IMR-90 (cell line): ENCODE measurements at regions not wholly inside any gene's neighbourhood (a gene's known extent, or its start where the extent isn't known, plus 50 kb on each side); places are given as distances from the start of the nearest gene placed in this dataset.

Experiments
- ATAC-seq: fragments of 200-7000 bp; cut with Tn5 transposase; 2 replicates; pipeline ENCODE4 v1.9.1; 2020; ENCODE audit warnings: low read depth, mild to moderate bottlenecking, moderate library complexity
- BruUV-seq: library from RNA; stranded (reverse); fragments of 400-500 nt; replicated peaks from 2 replicates; lab custom pipeline; 2021; lab: Mats Ljungman, UMichigan
- CTCF ChIA-PET: fragments of 300-600 bp; formaldehyde crosslinking; extraction: SDS; loops from one replicate; lab custom pipeline; 2021; ENCODE audit warnings: antibody characterized with exemption; lab: Yijun Ruan, JAX
- POLR2A ChIA-PET: fragments of 300-600 bp; sonication (Branson Sonifier 250); formaldehyde crosslinking; loops from one replicate; lab custom pipeline; 2022; ENCODE audit warnings: antibody characterized with exemption; ENCODE audit not compliant: unreplicated experiment; lab: Charles Lee
- DNase-seq: peaks from one replicate; pipeline ENCODE4 v3.0.0; 2013
- H2AFZ ChIP-seq: replicated peaks from 2 replicates; pipeline ENCODE3; 2013; ENCODE audit warnings: low read length, mild to moderate bottlenecking; ENCODE audit not compliant: poor library complexity
- H2AK5ac ChIP-seq: 2 replicates; pipeline ENCODE4 v1.6.1; 2013; ENCODE audit warnings: low read depth, low read length, inconsistent platforms
- H2AK9ac ChIP-seq: replicated peaks from 2 replicates; pipeline ENCODE3; 2013; ENCODE audit warnings: mild to moderate bottlenecking, low read depth, low read length, moderate library complexity; ENCODE audit not compliant: poor library complexity
- H2BK120ac ChIP-seq: 2 replicates; pipeline ENCODE4 v1.6.1; 2013; ENCODE audit warnings: low read depth, low read length, inconsistent platforms
- H2BK15ac ChIP-seq: 3 replicates; pipeline ENCODE4 v1.6.1; 2013; ENCODE audit warnings: low read depth, low read length, inconsistent platforms
- H2BK20ac ChIP-seq: 2 replicates; pipeline ENCODE4 v1.6.1; 2013; ENCODE audit warnings: low read depth, mild to moderate bottlenecking, inconsistent platforms, low read length, moderate library complexity
- H2BK5ac ChIP-seq: 2 replicates; pipeline ENCODE4 v1.6.1; 2013; ENCODE audit warnings: mild to moderate bottlenecking, low read depth, low read length, inconsistent platforms; ENCODE audit not compliant: poor library complexity, severe bottlenecking
- H3K14ac ChIP-seq: replicated peaks from 2 replicates; pipeline ENCODE4 v1.6.1; 2013; ENCODE audit warnings: low read depth, low read length, inconsistent platforms
- H3K18ac ChIP-seq: 2 replicates; pipeline ENCODE4 v1.6.1; 2013; ENCODE audit warnings: low read depth, low read length, control low read depth
- H3K23ac ChIP-seq: 2 replicates; pipeline ENCODE4 v1.6.1; 2013; ENCODE audit warnings: low read depth, low read length, inconsistent platforms
- H3K27ac ChIP-seq: 2 replicates; pipeline ENCODE4 v1.5.1; 2013; ENCODE audit warnings: mild to moderate bottlenecking, control low read depth, low read length; ENCODE audit not compliant: insufficient read depth
- H3K27me3 ChIP-seq: 2 replicates; pipeline ENCODE4 v1.6.1; 2013; ENCODE audit warnings: low read length; ENCODE audit not compliant: control insufficient read depth, insufficient read depth
- H3K36me3 ChIP-seq: 2 replicates; pipeline ENCODE4 v1.6.1; 2013; ENCODE audit warnings: low read length, mixed read lengths; ENCODE audit not compliant: control insufficient read depth, insufficient read depth
- H3K4ac ChIP-seq: 2 replicates; pipeline ENCODE4 v1.6.1; 2013; ENCODE audit warnings: low read depth, low read length, inconsistent platforms
- H3K4me1 ChIP-seq: 2 replicates; pipeline ENCODE4 v1.6.1; 2013; ENCODE audit warnings: low read length, mixed read lengths; ENCODE audit not compliant: control insufficient read depth, insufficient read depth
- H3K4me2 ChIP-seq: 2 replicates; pipeline ENCODE4 v1.6.1; 2013; ENCODE audit warnings: low read depth, mild to moderate bottlenecking, control low read depth, low read length, moderate library complexity
- H3K4me3 ChIP-seq: 2 replicates; pipeline ENCODE4 v1.5.1; 2013; ENCODE audit warnings: low read depth, mild to moderate bottlenecking, control low read depth, low read length, moderate library complexity; ENCODE audit not compliant: insufficient read depth
- H3K56ac ChIP-seq: 2 replicates; pipeline ENCODE4 v1.6.1; 2013; ENCODE audit warnings: low read length, inconsistent platforms; ENCODE audit not compliant: insufficient read depth; ENCODE audit errors: extremely low read depth
- H3K79me1 ChIP-seq, 2 experiments: 2 replicates each; pipeline ENCODE4 v1.6.1; 2013; ENCODE audit warnings: low read length in 2 of 2, inconsistent platforms in 1 of 2, low read depth in 1 of 2
- H3K9ac ChIP-seq: 2 replicates; pipeline ENCODE4 v1.6.1; 2013; ENCODE audit warnings: low read depth, low read length, control low read depth
- H3K9me1 ChIP-seq: 2 replicates; pipeline ENCODE4 v1.6.1; 2013; ENCODE audit warnings: low read length, inconsistent platforms; ENCODE audit not compliant: insufficient read depth
- H3K9me3 ChIP-seq: 2 replicates; pipeline ENCODE4 v1.6.1; 2013; ENCODE audit warnings: low read length; ENCODE audit not compliant: control insufficient read depth, insufficient read depth
- H4K20me1 ChIP-seq: 2 replicates; pipeline ENCODE4 v1.6.1; 2013; ENCODE audit warnings: low read length, inconsistent platforms; ENCODE audit not compliant: insufficient read depth
- H4K5ac ChIP-seq: 2 replicates; pipeline ENCODE4 v1.6.1; 2013; ENCODE audit warnings: mild to moderate bottlenecking, low read depth, low read length, control low read depth
- H4K8ac ChIP-seq, 2 experiments: 2 replicates each; pipeline ENCODE4 v1.6.1; 2013; ENCODE audit warnings: low read depth in 2 of 2, low read length in 2 of 2, control low read depth in 1 of 2, inconsistent platforms in 1 of 2
- H4K91ac ChIP-seq: 2 replicates; pipeline ENCODE4 v1.6.1; 2013; ENCODE audit warnings: low read depth, low read length, inconsistent platforms; ENCODE audit not compliant: insufficient read depth
- BHLHE40 ChIP-seq: fragments of 150-350 bp; IDR thresholded peaks from 2 replicates; pipeline ENCODE4 v1.6.1; 2016; ENCODE audit warnings: mild to moderate bottlenecking, low read depth, low read length
- CEBPB ChIP-seq: IDR thresholded peaks from 2 replicates; pipeline ENCODE4 v1.6.1; 2012; ENCODE audit warnings: low read depth, low read length, improper control_type of control experiment
- CHD1 ChIP-seq: IDR thresholded peaks from 2 replicates; pipeline ENCODE4 v1.6.1; 2012; ENCODE audit warnings: low read depth, low read length, improper control_type of control experiment
- CTCF ChIP-seq: conservative IDR thresholded peaks from 2 replicates; pipeline ENCODE4 v1.5.1; 2012; ENCODE audit warnings: mild to moderate bottlenecking, low read depth, low read length, improper control_type of control experiment
- ELK1 ChIP-seq: fragments of 150-350 bp; IDR thresholded peaks from 2 replicates; pipeline ENCODE4 v1.6.1; 2016; ENCODE audit warnings: low read depth, mild to moderate bottlenecking, low read length, moderate library complexity, borderline replicate concordance
- FOS ChIP-seq: fragments of 150-350 bp; IDR thresholded peaks from 2 replicates; pipeline ENCODE4 v1.6.1; 2016; ENCODE audit warnings: low read depth, low read length
- MAFK ChIP-seq: IDR thresholded peaks from 2 replicates; pipeline ENCODE4 v1.6.1; 2012; ENCODE audit warnings: low read depth, low read length, improper control_type of control experiment
- MAZ ChIP-seq: IDR thresholded peaks from 2 replicates; pipeline ENCODE4 v1.6.1; 2012; ENCODE audit warnings: low read depth, mild to moderate bottlenecking, low read length, improper control_type of control experiment, moderate library complexity, borderline replicate concordance
- MXI1 ChIP-seq: IDR thresholded peaks from 2 replicates; pipeline ENCODE4 v1.6.1; 2012; ENCODE audit warnings: low read depth, mild to moderate bottlenecking, low read length, moderate library complexity, borderline replicate concordance
- NFE2L2 ChIP-seq: fragments of 150-350 bp; IDR thresholded peaks from 2 replicates; pipeline ENCODE4 v1.6.1; 2016; ENCODE audit warnings: low read depth, mild to moderate bottlenecking, low read length
- POLR2A ChIP-seq: IDR thresholded peaks from 2 replicates; pipeline ENCODE4 v1.6.1; 2012; ENCODE audit warnings: mild to moderate bottlenecking, low read depth, low read length
- RAD21 ChIP-seq: IDR thresholded peaks from 2 replicates; pipeline ENCODE4 v1.6.1; 2012; ENCODE audit warnings: low read length, improper control_type of control experiment
- RCOR1 ChIP-seq: IDR thresholded peaks from 2 replicates; pipeline ENCODE4 v1.6.1; 2012; ENCODE audit warnings: mild to moderate bottlenecking, low read length, improper control_type of control experiment; ENCODE audit not compliant: insufficient replicate concordance
- RFX5 ChIP-seq: IDR thresholded peaks from 2 replicates; pipeline ENCODE4 v1.8.0; 2012; ENCODE audit warnings: low read depth, mild to moderate bottlenecking, low read length, moderate library complexity
- SMC3 ChIP-seq: fragments of 150-350 bp; IDR thresholded peaks from 2 replicates; pipeline ENCODE4 v1.6.1; 2016; ENCODE audit warnings: low read depth, mild to moderate bottlenecking, antibody characterized with exemption, low read length, moderate library complexity
- USF2 ChIP-seq: fragments of 150-350 bp; IDR thresholded peaks from 2 replicates; pipeline ENCODE4 v1.6.1; 2017; ENCODE audit warnings: mild to moderate bottlenecking, antibody characterized with exemption, low read length, low read depth
- WGBS, 2 experiments: methylation state at CpG; one replicate each; pipeline versions ENCODE4 v1.1.5 to v1.1.7; 2013; ENCODE audit warnings: missing lambda C conversion rate in 2 of 2; ENCODE audit not compliant: insufficient read length in 1 of 2; ENCODE audit errors: extremely low coverage in 2 of 2; 5-methylcytosine and 5-hydroxymethylcytosine counted together
- dilution Hi-C: fragments of 300-500 bp; cut with HindIII; formaldehyde crosslinking; loops from one replicate; pipeline ENCODE4 v1.14.3; 2018; ENCODE audit warnings: low sequenced_read_pairs; ENCODE audit not compliant: unreplicated experiment
- in situ Hi-C: fragments of 300-500 bp; cut with MboI; formaldehyde crosslinking; loops from 3 replicates; pipeline ENCODE4 v1.14.3; 2019; ENCODE audit warnings: low sequenced_read_pairs, inconsistent platforms, mixed read lengths
- intact Hi-C: fragments of 100-400 bp; cut with micrococcal nuclease; formaldehyde crosslinking; loops from 2 replicates; pipeline ENCODE4 v1.10.0; 2022

DNA sequence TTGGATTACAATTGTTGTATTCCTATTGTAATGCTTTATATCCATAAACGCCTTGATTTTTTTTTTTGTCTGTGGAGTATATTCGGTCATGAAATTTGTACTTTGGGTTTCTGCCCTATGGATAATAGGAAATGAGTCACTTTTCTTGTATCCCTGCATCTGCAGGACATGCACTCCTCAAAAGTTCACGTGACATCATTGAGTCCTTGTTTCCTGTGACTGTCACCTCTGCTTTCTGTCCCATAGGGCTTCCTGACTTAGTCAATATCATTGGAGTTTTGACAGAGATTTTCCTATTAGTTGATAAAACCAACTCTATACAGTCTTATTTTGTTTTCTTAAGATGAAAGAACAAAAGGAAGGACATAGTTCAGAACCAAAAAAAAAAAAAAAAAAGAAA, 356.3 kb downstream of the MAT2B start:
- no peaks in the 10 kb centered on the region for H3K9me1 ChIP-seq
- no peak for TF ChIP-seq MAFK
- TF ChIP-seq RAD21: no peak
- no peak for TF ChIP-seq NFE2L2
- no peak for TF ChIP-seq POLR2A
- TF ChIP-seq MXI1: no peak
- no peak for TF ChIP-seq FOS
- TF ChIP-seq CTCF: no peak
- no peak for TF ChIP-seq ELK1
- TF ChIP-seq RCOR1: no peak
- no peak for TF ChIP-seq BHLHE40
- TF ChIP-seq CEBPB: no peak
- TF ChIP-seq RFX5: no peak
- no peak for TF ChIP-seq CHD1
- no peak for TF ChIP-seq SMC3
- TF ChIP-seq MAZ: no peak
- no peak for TF ChIP-seq USF2
- H3K9me3 ChIP-seq: peaks cover 2% of the 10 kb centered on the region; the same call in 1 of the 2 replicates
- H3K9ac ChIP-seq: no peak overlapping the region
- H3K14ac ChIP-seq: no peak overlapping the region
- DNase-seq (no peak), ATAC-seq (no peak)
- POLR2A ChIA-PET: no interaction called here
- H3K56ac ChIP-seq: no peak overlapping the region
- BruUV-seq: no TSS peak
- H2AK9ac ChIP-seq: no peak overlapping the region
- no peaks in the 10 kb centered on the region for H3K79me1 ChIP-seq
- H3K18ac ChIP-seq: no peak overlapping the region
- H2BK20ac ChIP-seq: no peak overlapping the region
- H2AK5ac ChIP-seq: no peak overlapping the region
- WGBS, 2 experiments: no CpG with 5 or more reads among the region's 3 CpGs
- no peak overlapping the region for H2BK15ac ChIP-seq
- no peaks in the 10 kb centered on the region for H3K27me3 ChIP-seq
- CTCF ChIA-PET: no interaction called here
- no peaks in the 10 kb centered on the region for H3K36me3 ChIP-seq
- H2AFZ ChIP-seq: no peak overlapping the region
- intact Hi-C loops (no loop called here), in situ Hi-C loops (no loop called here), dilution Hi-C loops (no loop called here)
- no peak overlapping the region for H3K4me2 ChIP-seq
- no peak overlapping the region for H4K91ac ChIP-seq
- no peak overlapping the region for H3K4ac ChIP-seq
- no peaks in the 10 kb centered on the region; the same call in 1 of the 2 replicates for H3K4me1 ChIP-seq
- H2BK5ac ChIP-seq: no peak overlapping the region
- H3K27ac ChIP-seq: no peak overlapping the region
- H4K5ac ChIP-seq: no peak overlapping the region
- H2BK120ac ChIP-seq: no peak overlapping the region
- no peak overlapping the region for H3K23ac ChIP-seq
- no peaks in the 10 kb centered on the region for H4K20me1 ChIP-seq
- H3K4me3 ChIP-seq: no peak overlapping the region
- H4K8ac ChIP-seq: no peak overlapping the region
